GM21447 (cell line): ENCODE measurements at regions not wholly inside any gene's neighbourhood (a gene's known extent, or its start where the extent isn't known, plus 50 kb on each side); places are given as distances from the start of the nearest gene placed in this dataset.
A peak's percentile ranks its signal among the peaks of the same experiment; 100 is the strongest.

Source experiments
- ATAC-seq: cut with Tn5 transposase; IDR thresholded peaks from one replicate; pipeline ENCODE4 v1.9.1; 2021; ENCODE audit not compliant: unreplicated experiment

DNA sequence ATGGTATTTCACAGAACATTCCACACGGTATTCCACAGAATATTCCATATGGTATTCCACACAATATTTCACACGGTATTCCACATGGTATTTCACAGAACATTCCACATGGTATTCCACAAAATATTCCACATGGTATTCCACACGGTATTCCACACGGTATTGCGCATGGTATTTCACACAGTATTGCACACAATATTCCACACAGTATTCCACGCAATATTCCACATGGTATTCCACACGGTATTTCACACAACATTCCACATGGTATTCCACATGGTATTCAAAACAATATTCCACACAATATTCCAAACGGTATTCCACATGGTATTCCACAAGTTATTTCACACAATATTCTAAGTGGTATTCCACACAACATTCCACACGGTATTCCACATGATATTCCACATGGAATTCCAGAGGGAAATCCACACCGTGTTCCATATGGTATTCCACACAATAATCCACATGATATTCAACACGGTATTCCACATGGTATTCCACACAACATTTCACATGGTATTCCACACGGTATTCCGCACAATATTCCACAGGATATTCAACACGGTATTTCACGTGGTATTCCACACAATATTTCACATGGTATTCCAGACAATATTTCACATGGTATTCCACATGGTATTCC, 136.7 kb upstream of the CHST15 start:
- ATAC-seq: no peak

DNA sequence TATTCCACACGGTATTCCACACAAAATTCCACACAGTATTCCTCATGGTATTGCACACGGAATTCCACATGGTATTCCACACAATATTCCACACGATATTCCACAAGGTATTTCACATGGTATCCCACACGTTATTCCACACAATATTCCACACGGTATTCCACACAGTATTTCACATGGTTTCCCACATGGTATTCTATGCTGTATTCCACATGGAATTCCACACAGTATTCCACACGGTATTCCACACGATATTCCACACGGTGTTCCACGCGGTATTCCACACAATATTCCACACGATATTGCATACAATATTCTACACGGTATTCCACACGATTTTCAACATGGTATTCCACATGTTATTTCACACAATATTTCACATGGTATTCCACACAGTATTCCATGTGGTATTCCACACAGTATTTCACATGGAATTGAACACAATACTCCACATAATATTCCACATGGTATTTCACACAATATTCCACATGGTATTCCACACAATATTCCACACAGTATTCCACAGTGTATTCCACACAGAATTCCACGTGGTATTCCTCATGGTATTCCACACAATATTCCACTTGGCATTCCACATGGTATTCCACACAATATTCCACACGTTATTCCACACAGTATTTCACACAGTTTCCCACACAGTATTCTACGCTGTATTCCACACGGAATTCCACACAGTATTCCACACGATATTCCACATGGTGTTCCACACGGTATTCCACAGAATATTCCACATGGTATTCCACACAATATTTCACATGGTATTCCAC, 136.0 kb upstream of the CHST15 start:
- no peak for ATAC-seq

DNA sequence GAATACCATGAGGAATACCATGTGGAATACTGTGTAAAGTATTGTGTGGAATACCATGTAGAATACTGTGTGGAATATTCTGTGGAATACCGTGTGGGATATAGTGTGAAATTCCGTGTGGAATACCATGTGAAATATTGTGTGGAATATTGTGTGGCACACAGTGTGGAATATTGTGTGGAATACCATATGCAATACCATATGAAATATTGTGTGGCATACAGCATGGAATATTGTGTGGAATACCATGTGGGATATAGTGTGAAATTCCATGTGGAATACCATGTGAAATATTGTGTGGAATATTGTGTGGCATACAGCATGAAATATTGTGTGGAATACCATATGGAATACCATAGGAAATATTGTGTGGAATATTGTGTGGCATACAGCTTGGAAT, 135.1 kb upstream of the CHST15 start:
- ATAC-seq: no peak

DNA sequence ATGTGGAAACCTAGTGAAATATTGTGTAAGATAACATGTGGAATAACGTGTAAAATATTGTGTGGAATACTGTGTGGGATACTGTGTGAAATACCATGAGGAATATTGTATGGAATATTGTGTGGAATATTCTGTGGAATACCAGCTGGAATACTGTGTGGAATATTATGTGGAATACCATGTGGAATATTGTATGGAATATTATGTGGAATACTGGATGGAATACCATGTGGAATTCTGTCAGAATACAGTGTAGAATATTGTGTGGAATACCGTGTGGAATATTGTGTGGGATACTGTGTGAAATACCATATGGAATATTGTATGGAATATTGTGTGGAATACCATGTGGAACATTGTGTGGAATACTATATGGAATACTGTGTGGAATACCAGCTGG, 134.6 kb upstream of the CHST15 start:
- ATAC-seq: no peak

- ATAC-seq: no peak
Observed at GRCh38 chr10:124227055-124227975, 133.9 kb upstream of the CHST15 start.

GRCh38 chr10:124226271-124227054, 133.1 kb upstream of the CHST15 start:
- no peak for ATAC-seq

DNA sequence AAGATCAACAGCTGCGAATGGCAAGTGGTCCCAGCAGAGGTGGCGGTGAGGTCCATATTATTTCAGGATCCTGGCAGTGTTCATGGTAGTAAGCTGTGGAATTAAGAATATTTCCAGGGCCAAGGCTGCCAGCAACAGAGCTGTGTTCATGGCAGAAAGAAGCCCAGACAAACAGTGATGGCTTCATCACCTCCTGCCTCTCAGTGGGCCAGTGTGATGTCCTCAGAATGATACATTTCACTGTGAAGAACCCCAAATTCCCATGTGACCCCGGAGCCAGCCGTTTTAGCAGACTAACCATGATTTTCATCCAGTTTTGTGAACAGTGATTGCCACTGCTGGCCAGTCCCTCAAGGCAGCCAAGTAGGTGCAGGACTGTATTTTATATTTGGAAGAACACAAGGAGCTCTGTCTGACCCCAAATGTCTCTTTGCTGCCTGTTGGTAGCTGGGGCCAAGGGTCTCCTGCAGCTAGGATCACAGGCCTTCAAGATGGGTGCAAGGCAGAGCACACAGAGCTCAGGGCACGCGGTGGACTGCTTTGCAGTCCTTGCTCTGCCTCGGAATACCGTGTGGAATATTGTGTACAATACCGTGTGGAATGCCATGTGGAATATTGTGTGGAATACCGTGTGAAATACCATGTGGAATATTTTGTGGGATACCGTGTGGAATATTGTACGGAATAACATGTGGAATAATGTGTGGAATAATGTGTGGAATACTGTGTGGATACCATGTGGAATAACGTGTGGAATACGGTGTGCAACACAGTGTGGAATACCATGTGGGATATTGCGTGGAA, 132.3 kb upstream of the CHST15 start:
- no peak for ATAC-seq

DNA sequence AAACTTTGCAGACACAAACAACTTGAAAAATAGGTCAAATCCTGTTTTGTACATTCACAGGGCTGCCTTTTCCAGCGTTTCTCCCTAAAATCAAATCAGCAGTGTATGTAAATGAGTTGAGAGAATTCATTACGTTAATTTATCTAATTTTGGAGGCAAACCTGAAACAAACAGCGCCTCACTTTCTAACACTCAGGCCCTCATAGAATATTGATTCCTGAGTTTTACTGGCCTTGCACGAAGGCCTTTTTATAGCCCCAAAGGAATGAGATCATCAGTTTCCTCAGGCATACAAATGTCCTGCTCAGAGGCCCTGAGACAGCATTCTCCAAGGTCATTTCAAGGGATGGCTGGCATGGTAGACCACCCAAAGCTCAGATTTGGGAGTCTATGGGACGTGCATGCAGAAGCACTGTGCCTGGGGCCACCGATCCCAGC, 131.7 kb upstream of the CHST15 start:
- no peak for ATAC-seq

- no peak for ATAC-seq
Observed at GRCh38 chr10:124224331-124225028, 131.1 kb upstream of the CHST15 start.

DNA sequence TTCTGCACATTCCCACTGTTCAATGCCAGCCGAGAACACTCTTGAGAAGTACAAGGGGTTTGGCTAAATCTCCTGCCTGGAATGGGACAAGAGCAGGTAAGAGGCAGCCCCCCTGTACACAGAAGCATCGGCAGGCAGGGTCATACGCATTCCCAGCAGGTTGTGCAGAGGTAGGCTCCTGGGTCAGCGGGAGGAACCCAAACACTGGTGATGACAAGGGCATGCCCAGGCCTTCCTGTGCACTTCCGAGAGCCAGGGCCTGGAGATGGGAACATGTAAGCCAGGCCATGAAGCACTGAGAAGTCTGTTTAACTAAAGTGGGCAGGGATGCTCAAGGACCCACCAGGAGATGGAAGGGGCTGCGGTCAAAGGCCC, 130.3 kb upstream of the CHST15 start:
- no peak for ATAC-seq

GRCh38 chr10:124222988-124223710, 129.8 kb upstream of the CHST15 start:
- no peak for ATAC-seq

GRCh38 chr10:124222318-124222987, 129.1 kb upstream of the CHST15 start:
- ATAC-seq: peak; percentile 31

- ATAC-seq: peak; percentile 78
Observed at GRCh38 chr10:124221356-124222317, 128.2 kb upstream of the CHST15 start.

DNA sequence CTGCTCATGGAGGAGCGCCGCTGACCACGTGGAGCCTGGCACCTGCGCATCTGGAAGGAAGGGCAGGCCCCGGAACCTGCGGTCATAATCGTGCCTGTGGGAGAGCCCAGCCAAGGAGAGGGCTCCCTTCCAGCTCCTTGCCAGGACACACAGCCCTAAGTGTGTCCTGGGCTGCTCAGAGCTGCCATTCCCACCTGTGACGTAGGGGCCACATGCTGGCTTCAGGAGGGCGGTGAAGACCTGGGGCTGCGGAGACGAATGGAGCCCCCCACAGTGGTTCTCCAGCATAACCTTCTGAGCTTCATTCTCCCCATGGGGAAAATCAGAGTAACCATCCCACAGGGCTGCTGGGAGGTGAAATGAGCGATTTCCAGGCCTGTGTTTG, 127.6 kb upstream of the CHST15 start:
- no peak for ATAC-seq

- ATAC-seq: no peak
Observed at GRCh38 chr10:124220547-124220946, 127.1 kb upstream of the CHST15 start.

GRCh38 chr10:124219655-124220054, 126.3 kb upstream of the CHST15 start:
- ATAC-seq: no peak

DNA sequence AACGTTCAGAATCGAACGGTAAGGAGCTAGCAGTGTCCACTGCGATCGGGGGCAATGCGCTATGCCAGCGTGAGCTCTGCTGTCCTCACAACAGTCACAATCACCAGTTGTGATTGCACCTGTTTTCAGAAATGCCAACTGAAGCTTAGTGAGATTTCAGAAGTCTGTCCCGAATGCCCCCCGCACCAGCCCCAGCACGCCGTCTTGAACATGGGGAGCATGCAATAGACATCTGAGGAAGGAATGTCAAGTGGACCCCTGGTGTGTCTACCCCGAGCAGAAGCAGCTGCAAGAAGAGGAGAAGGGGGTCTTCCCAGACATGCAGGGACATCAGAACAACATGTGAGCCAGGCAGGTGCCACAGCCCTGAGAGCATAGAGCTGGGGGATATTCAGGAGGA, 125.7 kb upstream of the CHST15 start:
- ATAC-seq: no peak
